ENCODE measurements at regions not wholly inside any gene's neighbourhood (a gene's known extent, or its start where the extent isn't known, plus 50 kb on each side); places are given as distances from the start of the nearest gene placed in this dataset.

GRCh38 chr12:67370979-67371378 is 101.8 kb downstream of the CAND1 start:
- TF ChIP-seq CTCF (conservative IDR thresholded peaks at IDR 0.05), result no peak
- TF ChIP-seq EZH2 (IDR thresholded peaks at IDR 0.05; ENCODE audit: low read depth), result no peak
